Stimulated activated CD4-positive, alpha-beta T cell treated with anti-CD3 and anti-CD28 coated beads, Interleukin-4, amount 100 ng/mL, for 4 hours (primary cell): ENCODE measurements at regions not wholly inside any gene's neighbourhood (a gene's known extent, or its start where the extent isn't known, plus 50 kb on each side); places are given as distances from the start of the nearest gene placed in this dataset.
"Not testable (repeated sequence)": the region's sequence is repeated elsewhere in the genome, so short reads cannot be mapped to it uniquely, and the experiment has no call there.

ENCODE experiments used
- DNase-seq, 2 experiments: peaks; one replicate each; pipeline ENCODE4 v3.0.0-alpha.2; 2020

DNA sequence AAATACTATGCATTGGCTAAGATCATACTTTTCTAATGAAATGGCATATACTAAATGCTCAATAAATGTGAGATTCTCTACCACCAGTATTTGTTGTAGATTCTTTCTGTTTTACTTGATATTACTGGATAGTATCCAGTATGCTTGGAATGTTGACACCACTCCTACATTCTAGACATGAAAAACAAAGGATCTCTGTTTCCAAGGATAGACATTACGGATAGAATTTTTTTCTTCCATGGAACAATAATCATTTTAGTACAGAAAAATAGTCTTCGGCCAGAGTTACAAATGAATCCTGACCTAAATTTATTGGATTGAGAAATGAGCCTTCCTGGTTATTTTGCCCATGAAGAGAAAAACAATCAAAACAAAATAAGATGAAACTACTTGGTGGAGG is 258.2 kb upstream of the NT5E start:
- DNase-seq = no peak

DNA sequence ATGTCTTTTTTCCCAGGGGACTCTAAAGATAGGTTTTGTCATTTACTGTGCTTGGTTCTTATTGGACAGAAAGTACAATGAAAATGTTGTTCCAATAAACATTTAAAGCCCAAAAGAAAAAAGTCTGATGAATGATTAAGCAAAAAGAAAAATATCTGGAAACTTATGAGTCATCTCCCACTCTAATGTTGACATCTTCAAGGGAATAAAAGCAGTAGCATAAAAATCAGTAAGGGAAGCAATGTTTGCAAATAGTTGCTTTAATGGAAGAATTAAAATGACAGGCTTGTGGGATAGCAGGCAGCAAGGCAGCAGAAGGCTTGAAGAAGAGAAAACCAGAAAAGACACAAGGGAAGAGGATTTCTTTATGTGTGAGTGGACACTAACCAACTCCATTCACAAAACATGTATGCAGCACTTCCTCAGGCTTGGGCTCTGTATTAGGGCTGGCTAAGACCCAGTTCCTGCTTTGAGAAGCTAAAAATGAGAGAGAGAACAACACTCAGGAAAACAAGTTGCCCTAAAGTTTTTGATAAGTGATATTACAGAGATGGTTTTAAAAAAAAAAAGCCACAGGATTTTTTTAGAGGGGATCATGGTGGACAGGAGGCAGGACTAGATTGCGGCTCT is 263.2 kb upstream of the NT5E start:
- DNase-seq = no peak

DNA sequence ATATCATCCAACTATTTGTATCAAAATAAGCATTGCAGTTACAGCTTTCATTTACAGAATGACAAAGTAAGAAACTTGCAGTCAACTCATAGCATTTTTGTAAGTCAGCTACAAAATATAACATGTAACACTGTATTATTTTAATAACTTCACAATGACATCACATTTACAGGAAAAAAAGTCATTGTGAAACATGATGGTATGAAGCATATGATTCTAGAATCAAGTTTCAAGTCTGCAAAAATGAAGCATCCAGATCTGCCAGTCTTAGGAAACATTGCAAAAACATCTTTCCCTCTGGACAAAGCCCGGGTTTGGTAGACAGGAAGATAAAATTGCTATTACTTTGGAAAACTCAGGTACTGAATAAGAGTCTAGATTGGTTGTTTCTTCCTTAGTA is 263.9 kb upstream of the NT5E start:
- no peak for DNase-seq

DNA sequence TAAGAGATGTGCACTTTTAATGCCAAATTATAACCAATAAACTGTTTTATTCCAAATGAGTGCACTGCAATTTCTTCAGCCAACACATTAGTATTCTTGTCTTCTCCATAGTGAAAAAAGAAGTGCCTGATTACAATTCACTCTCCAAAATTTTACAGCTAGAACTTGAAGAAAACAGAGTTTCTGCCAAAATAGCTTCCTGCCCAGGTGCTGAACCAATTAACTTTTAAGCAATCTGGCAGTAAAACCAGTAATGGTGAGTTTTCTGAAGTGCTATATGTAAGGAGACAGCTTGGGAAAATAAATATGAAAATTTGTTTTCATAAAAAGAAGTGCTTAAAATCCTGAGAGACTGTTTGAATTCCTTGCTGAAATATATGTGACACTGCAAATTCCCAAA is 266.0 kb upstream of the NT5E start:
- no peak for DNase-seq

GRCh38 chr6:85172705-85173104 is 277.2 kb upstream of the NT5E start:
- no peak for DNase-seq

- DNase-seq = no peak
Observed at GRCh38 chr6:85172161-85172560, 277.7 kb upstream of the NT5E start.

- DNase-seq = no peak
Observed at GRCh38 chr6:85169189-85169588, 280.7 kb upstream of the NT5E start.

DNA sequence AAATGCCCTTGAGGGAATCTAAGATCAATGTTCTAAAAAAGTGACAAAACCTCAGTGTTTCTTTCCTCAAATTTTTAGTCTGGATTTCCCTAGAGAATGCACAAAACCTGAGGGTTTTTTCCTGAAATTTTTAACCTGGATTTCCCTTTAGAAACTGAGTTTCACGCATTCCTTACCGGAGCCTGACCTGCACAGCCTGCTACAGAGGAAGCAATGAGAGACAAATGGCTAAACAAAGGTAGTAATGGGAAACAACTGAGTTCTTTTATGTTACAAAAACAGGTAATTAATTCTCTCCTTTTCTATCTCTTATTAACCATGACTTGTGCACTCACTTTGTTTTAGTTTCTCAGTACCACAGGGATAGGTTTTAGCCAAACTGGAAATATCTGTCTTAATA is 281.7 kb upstream of the NT5E start:
- no peak for DNase-seq

DNA sequence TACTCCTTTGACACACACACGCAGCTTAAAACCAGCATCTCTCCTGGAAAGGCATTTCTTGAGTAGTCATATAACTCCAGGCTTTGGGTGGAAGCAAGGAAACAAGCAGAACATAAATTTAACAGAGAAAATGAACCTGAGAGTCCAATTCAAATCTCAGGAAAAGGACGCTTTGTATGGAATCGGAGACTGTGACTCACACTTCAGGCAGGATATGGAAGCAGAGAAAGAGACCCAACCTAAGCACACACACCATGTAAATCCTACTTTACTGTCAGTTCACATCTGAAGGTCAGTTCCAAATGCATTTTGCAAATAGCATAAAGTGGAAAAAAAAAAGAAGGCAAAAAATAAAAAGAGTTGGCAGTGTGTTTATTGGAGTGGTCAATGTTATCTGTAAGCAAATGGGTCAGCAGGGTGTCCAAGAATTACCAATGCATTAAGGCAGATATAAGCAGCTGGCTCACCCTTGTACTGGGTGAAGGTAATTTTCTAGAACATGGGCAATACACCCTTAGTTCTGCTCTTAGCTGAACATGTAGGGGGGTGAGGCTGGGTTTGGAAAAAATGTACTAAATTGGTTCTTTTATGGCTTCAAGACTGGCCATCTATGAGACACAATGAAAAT is 283.7 kb upstream of the NT5E start:
- DNase-seq = no peak

DNA sequence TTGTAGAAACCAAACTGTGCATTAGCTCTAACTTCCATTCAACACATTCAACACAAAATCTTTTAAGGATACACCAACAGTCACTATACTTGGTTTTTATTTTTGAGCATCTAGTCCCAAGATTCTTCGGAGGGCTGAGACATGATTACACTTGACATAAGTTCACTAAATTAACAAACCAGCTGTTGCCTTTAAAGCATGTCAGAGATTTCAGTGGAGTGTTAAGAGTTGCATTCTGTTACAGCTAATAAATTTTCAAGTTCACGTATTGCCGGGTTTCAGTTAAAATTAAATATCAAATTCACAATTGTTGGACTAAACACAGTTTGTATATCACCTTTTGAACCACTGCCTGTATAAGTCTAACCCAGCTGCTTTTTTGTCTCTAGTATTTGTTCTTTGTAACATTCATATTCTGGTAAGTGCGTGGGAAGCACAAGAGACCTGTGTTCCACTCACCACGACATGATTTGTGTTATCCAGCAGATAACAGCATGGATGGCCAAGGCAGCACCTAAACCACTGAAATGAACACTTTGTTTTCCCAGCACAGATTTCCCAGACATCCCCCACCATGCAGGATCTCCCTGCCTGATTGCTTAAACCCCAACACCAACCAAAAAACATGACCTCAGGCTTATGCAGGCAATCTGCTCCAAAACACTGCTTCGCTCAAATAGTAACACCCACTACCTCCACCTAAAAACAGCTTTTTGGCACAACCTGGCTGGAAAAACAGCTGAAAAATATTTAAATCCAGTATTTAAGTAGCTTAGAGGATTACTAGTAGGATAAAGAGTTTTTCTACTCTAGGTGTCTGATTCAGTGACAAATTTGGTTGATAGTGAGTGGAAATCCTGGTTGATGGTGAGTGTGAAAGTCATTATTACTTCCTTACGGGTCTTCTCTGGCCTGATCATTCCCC is 286.5 kb upstream of the NT5E start:
- DNase-seq = no peak

DNA sequence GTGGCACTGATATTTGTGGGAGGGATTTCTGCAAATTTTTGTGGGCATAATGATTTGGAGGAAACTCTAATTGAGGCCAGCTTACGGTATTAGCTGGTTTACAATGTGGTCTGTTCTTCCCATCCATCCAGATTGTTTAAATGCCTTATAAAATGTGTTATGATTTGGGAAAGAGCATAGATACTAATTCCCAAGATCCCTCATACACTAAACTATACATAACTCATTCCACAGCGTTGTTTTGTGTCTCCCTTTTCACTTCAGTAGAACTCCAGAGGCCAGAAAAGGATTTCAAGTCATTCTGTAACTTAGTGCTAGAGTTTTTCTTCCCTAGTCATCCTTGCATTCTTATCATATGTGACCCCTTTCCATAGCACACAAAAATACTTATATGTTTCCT is 292.6 kb upstream of the NT5E start:
- DNase-seq = no peak

- no peak for DNase-seq
Observed at GRCh38 chr6:85143676-85144075, 306.2 kb upstream of the NT5E start.

GRCh38 chr6:85137865-85138264 is 312.0 kb upstream of the NT5E start:
- DNase-seq = no peak

GRCh38 chr6:85136310-85136709 is 313.6 kb upstream of the NT5E start:
- no peak for DNase-seq

- DNase-seq = no peak
Observed at GRCh38 chr6:85135376-85136094, 314.3 kb upstream of the NT5E start.

GRCh38 chr6:85134172-85134571 is 315.7 kb upstream of the NT5E start:
- DNase-seq = no peak

DNA sequence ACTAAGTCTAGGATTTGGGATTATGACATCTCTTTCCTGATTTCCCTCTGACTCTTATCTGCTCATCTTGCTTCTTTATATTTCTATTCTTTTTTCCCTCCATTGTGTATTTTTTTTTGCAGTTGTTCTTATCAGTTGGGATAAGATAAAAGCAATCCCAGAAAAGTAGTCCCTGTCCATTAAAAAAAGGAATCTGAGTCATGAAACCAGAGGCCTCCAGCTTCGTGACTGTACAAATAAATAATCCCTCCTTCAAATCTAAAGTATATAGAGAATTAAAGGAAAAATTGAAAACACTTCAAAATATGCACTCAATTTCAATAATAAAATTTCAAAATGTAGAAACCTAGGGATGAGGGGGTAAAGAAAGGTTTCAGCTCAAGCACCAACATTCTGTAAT is 317.8 kb upstream of the NT5E start:
- no peak for DNase-seq

DNA sequence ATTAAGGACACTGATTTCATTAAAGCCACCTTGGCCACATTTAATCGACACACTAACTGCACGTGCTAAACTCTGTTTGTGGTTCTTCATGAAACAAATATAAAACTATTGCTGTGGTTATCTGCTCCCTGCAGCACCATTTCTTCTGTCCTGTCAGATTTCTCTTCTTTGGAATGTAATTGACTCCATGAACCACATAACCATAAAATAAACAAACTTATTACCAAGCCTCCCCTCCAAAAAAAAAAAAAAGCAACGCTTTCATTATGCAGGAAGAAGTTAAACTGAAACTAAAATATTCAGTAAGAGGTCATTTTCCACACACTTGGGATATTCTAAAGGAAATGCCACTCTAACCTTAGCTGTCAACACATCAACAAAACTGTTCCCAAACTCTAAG is 319.1 kb upstream of the NT5E start:
- DNase-seq = no peak

- DNase-seq = no peak
Observed at GRCh38 chr6:85129881-85130280, 320.0 kb upstream of the NT5E start.

DNA sequence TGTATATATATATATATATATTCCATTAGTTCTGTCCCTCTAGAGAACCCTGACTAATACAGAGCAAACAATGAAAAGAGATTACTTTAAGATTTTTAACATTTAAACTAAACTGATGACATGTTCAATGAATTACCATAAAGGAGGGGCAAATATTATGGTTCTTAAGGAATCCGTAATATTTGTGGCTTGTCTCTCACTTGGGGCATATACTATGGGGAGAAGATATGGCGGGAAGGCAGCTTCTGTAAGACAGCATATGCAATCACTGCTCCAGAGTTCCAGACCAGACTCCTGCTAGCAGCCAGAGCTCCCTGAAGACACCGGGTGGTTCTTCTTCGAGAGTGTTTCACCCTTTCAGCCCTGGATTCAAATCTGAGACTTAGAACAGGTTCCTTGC is 321.1 kb upstream of the NT5E start:
- DNase-seq = no peak

GRCh38 chr6:85128256-85128655 is 321.6 kb upstream of the NT5E start:
- not testable (repeated sequence) for DNase-seq

DNA sequence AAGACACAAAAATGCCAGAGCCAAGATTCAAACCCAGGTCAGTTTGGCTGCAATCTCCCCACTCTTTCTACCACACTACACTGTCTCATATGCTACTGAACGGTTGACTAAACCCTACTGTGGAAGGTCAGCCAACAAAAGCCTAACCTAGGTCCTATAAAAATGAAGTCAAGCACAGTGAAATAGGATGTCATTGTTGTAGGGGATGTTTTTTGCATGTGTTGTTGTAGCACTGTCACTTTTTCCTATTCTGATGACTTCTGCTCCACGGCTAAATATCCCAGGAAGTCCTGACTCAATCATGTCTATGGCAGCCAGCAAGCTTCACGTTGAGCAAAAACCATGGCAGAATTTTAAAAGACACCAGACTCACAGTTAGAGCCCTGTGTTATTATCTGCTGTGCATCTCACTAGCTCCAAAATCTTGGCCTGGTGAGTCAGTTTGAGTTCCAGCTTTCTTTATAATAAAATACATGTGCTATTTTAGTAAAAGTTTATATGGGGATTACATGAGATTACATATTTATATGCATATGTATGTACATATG is 322.1 kb upstream of the NT5E start:
- DNase-seq = no peak

- no peak for DNase-seq
Observed at GRCh38 chr6:85127168-85127498, 322.8 kb upstream of the NT5E start.
